OCI-LY1 (cell line): ENCODE measurements at regions not wholly inside any gene's neighbourhood (a gene's known extent, or its start where the extent isn't known, plus 50 kb on each side); places are given as distances from the start of the nearest gene placed in this dataset.

Experiments used
- H2AFZ ChIP-seq: fragments of 200-600 bp; sonication (generic), shearing (Covaris generic); 2 replicates; pipeline ENCODE4 v1.6.0; 2014; ENCODE audit warnings: antibody characterized with exemption, mild to moderate bottlenecking, low read length
- H3F3A ChIP-seq: fragments of 200-600 bp; sonication (generic), shearing (Covaris generic); 2 replicates; pipeline ENCODE4 v1.6.0; 2014; ENCODE audit warnings: mild to moderate bottlenecking, antibody characterized with exemption, low read length, moderate library complexity; ENCODE audit not compliant: insufficient read depth
- H3K27ac ChIP-seq: fragments of 200-600 bp; sonication (generic); 2 replicates; pipeline ENCODE4 v1.5.1; 2014; ENCODE audit warnings: low read length, mixed run types, mild to moderate bottlenecking, low read depth; ENCODE audit not compliant: poor library complexity, severe bottlenecking
- H3K27me3 ChIP-seq: fragments of 200-600 bp; sonication (generic); 2 replicates; pipeline ENCODE4 v1.6.0; 2014; ENCODE audit warnings: antibody characterized with exemption, mild to moderate bottlenecking, low read length, moderate library complexity; ENCODE audit not compliant: insufficient read depth
- H3K36me3 ChIP-seq: fragments of 200-600 bp; sonication (generic); 2 replicates; pipeline ENCODE4 v1.6.1; 2014; ENCODE audit warnings: mild to moderate bottlenecking, antibody characterized with exemption, low read length, moderate library complexity, mixed read lengths; ENCODE audit not compliant: insufficient read depth
- H3K4me1 ChIP-seq: fragments of 200-600 bp; sonication (generic); 2 replicates; pipeline ENCODE4 v1.5.1; 2014; ENCODE audit warnings: mild to moderate bottlenecking, low read length, moderate library complexity; ENCODE audit not compliant: insufficient read depth, severe bottlenecking
- H3K4me2 ChIP-seq: fragments of 200-600 bp; sonication (generic), shearing (Covaris generic); 2 replicates; pipeline ENCODE4 v1.6.1; 2014; ENCODE audit warnings: low read length
- H3K4me3 ChIP-seq: fragments of 200-600 bp; sonication (generic); 2 replicates; pipeline ENCODE4 v1.5.1; 2014; ENCODE audit warnings: low read length, low read depth, mild to moderate bottlenecking, mixed read lengths; ENCODE audit not compliant: poor library complexity, severe bottlenecking
- H3K79me2 ChIP-seq: fragments of 200-600 bp; shearing (Covaris generic); 2 replicates; pipeline ENCODE4 v1.6.1; 2016; ENCODE audit warnings: mixed run types, low read length, mixed read lengths; ENCODE audit not compliant: insufficient read depth
- H3K9ac ChIP-seq: fragments of 200-600 bp; sonication (generic), shearing (Covaris generic); 2 replicates; pipeline ENCODE4 v1.6.1; 2014; ENCODE audit warnings: mild to moderate bottlenecking, low read length, mixed read lengths
- H3K9me2 ChIP-seq: fragments of 200-600 bp; sonication (generic), shearing (Covaris generic); 2 replicates; pipeline ENCODE4 v1.6.1; 2014; ENCODE audit warnings: low read depth, mild to moderate bottlenecking, low read length, mixed read lengths
- H3K9me3 ChIP-seq: fragments of 200-600 bp; shearing (Covaris generic); 2 replicates; pipeline ENCODE4 v1.6.1; 2014; ENCODE audit warnings: low read length, mixed read lengths
- H4K20me1 ChIP-seq: fragments of 200-600 bp; sonication (generic), shearing (Covaris generic); 2 replicates; pipeline ENCODE4 v1.6.0; 2016; ENCODE audit warnings: mild to moderate bottlenecking, low read length; ENCODE audit not compliant: insufficient read depth
- EZH2 ChIP-seq: fragments of 200-600 bp; sonication (generic), shearing (Covaris generic); IDR thresholded peaks from 2 replicates; pipeline ENCODE4 v1.8.0; 2017; ENCODE audit warnings: borderline replicate concordance, mixed run types, mild to moderate bottlenecking, antibody characterized with exemption, low read length, moderate library complexity, mixed read lengths
- TF ChIP-seq, protein P1 (sequence below): fragments of 200-600 bp; sonication (generic), shearing (Covaris generic); IDR thresholded peaks from 2 replicates; pipeline ENCODE4 v1.5.1; 2017; ENCODE audit warnings: mild to moderate bottlenecking, antibody characterized with exemption, low read length, moderate library complexity, mixed read lengths

DNA sequence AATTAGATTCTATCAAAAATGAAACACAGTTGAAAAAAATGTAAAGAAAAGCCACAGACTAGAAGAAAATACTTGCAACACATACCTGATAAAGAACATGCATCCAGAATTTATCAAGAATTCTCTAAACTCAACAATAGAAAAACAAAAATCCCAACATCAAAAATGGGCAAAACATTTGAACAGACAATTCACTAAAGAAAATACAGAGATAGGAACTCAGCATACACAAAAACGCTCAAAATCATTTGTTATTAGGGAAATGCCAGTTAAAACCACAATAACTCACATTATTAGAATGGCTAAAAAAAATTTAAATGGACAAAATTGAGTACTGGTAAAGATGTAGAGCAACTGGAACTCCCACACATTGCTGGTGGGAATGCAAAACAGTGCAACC is 311.0 kb upstream of the PRDM1 start:
- Histone ChIP-seq H3K36me3 (no peaks in the 10 kb centered on the region), H3F3A (no peaks in the 10 kb centered on the region), H3K4me1 (no peaks in the 10 kb centered on the region), H3K4me3 (no peak overlapping the region), H3K9me2 (no peaks in the 10 kb centered on the region), H3K27me3 (no peaks in the 10 kb centered on the region), H3K9ac (no peak overlapping the region), H3K4me2 (no peak overlapping the region), H4K20me1 (no peaks in the 10 kb centered on the region), H2AFZ (no peak overlapping the region), H3K79me2 (no peaks in the 10 kb centered on the region), H3K9me3 (no peaks in the 10 kb centered on the region), H3K27ac (no peak overlapping the region)
- TF ChIP-seq, protein P1, sequence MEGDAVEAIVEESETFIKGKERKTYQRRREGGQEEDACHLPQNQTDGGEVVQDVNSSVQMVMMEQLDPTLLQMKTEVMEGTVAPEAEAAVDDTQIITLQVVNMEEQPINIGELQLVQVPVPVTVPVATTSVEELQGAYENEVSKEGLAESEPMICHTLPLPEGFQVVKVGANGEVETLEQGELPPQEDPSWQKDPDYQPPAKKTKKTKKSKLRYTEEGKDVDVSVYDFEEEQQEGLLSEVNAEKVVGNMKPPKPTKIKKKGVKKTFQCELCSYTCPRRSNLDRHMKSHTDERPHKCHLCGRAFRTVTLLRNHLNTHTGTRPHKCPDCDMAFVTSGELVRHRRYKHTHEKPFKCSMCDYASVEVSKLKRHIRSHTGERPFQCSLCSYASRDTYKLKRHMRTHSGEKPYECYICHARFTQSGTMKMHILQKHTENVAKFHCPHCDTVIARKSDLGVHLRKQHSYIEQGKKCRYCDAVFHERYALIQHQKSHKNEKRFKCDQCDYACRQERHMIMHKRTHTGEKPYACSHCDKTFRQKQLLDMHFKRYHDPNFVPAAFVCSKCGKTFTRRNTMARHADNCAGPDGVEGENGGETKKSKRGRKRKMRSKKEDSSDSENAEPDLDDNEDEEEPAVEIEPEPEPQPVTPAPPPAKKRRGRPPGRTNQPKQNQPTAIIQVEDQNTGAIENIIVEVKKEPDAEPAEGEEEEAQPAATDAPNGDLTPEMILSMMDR, result no peak
- TF ChIP-seq EZH2, result no peak

DNA sequence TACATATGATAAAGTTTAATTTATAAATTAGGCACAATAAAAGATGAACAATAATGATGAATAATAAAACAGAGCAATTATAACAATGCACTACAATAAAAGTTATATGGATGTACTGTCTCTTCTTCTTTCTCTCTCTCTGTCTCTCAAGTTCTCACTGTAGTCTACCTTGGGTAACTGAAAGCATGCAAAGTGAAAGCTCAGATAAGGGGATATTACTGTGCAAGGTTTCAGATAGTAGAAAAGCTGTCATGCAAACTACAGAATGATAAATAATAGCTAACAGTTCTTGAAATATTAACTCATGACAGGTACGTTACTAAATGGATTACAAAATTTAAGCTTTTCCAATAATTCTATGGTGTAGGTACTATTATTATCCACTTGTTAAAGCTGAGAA is 311.9 kb upstream of the PRDM1 start:
- no peaks in the 10 kb centered on the region for H4K20me1 ChIP-seq
- H3F3A ChIP-seq, result no peaks in the 10 kb centered on the region
- H3K36me3 ChIP-seq, result no peaks in the 10 kb centered on the region
- no peak overlapping the region for H3K27ac ChIP-seq
- H3K4me1 ChIP-seq, result no peaks in the 10 kb centered on the region
- no peak overlapping the region for H3K4me3 ChIP-seq
- no peaks in the 10 kb centered on the region for H3K9me2 ChIP-seq
- H3K4me2 ChIP-seq, result no peak overlapping the region
- no peak overlapping the region for H2AFZ ChIP-seq
- H3K79me2 ChIP-seq, result no peaks in the 10 kb centered on the region
- H3K9ac ChIP-seq, result no peak overlapping the region
- TF ChIP-seq, protein P1, result no peak
- TF ChIP-seq EZH2, result no peak
- no peaks in the 10 kb centered on the region for H3K27me3 ChIP-seq
- no peaks in the 10 kb centered on the region for H3K9me3 ChIP-seq

DNA sequence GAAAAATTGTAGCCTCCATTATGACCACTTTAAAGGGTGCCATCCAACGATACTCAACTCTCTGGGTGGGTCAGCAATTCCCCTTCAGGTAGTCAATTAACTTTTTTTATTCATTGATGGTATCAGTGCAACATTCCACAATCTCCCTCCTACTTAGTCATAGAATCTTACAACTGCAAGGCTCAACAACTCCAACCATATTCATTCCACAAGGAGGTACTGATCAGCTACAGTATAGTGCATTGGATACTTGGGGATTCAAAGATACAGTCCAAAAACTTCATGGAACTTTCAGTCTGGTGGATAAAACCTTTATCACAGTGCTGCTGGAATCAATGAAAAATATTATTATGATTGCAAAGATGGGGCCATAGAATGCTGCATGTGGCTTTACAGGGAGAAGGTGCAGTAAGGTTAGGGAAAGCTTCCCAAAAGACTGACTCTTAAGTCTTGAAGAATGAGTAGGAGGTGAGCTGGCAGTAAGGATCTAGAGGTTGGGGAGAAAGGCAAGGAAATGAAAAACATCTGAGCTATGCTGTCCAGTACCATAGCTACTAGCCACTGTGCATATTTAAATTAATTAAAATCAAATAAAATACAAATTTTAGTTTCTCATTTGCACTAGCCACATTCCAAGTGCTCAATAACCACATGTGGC is 314.7 kb upstream of the PRDM1 start:
- no peaks in the 10 kb centered on the region for H3K79me2 ChIP-seq
- no peak overlapping the region for H3K4me2 ChIP-seq
- H3K9me2 ChIP-seq, result no peaks in the 10 kb centered on the region
- no peaks in the 10 kb centered on the region for H3K27me3 ChIP-seq
- no peaks in the 10 kb centered on the region for H3K4me1 ChIP-seq
- no peaks in the 10 kb centered on the region for H3K9me3 ChIP-seq
- no peak overlapping the region for H2AFZ ChIP-seq
- no peak overlapping the region for H3K4me3 ChIP-seq
- TF ChIP-seq EZH2, result no peak
- TF ChIP-seq, protein P1, result no peak
- no peaks in the 10 kb centered on the region for H3F3A ChIP-seq
- H3K36me3 ChIP-seq, result no peaks in the 10 kb centered on the region
- no peak overlapping the region for H3K27ac ChIP-seq
- H4K20me1 ChIP-seq, result no peaks in the 10 kb centered on the region
- H3K9ac ChIP-seq, result no peak overlapping the region
